ENCODE measurements at regions not wholly inside any gene's neighbourhood (a gene's known extent, or its start where the extent isn't known, plus 50 kb on each side); places are given as distances from the start of the nearest gene placed in this dataset.

DNA sequence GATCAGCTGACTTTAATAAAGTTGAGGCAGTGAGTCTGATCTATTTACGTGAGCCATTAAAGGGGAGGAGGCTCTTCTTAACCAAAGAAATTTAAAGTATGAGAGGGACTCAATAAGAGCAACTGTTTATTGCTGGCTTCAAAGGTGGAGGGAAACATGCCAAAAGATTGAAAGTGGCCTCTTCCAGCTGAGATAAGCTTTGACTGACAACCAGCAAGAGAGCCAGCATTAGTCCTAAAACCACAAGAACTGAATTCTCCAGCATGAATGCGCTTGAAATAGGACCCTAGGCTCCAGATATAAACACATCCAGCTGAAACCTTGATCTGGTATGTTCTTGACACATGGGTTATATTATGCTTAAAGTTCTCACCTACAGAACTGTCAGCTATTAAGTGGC is 123.1 kb upstream of the GJE1 start:
- no peak overlapping the region for H3K27ac ChIP-seq
- TF ChIP-seq, protein P1, sequence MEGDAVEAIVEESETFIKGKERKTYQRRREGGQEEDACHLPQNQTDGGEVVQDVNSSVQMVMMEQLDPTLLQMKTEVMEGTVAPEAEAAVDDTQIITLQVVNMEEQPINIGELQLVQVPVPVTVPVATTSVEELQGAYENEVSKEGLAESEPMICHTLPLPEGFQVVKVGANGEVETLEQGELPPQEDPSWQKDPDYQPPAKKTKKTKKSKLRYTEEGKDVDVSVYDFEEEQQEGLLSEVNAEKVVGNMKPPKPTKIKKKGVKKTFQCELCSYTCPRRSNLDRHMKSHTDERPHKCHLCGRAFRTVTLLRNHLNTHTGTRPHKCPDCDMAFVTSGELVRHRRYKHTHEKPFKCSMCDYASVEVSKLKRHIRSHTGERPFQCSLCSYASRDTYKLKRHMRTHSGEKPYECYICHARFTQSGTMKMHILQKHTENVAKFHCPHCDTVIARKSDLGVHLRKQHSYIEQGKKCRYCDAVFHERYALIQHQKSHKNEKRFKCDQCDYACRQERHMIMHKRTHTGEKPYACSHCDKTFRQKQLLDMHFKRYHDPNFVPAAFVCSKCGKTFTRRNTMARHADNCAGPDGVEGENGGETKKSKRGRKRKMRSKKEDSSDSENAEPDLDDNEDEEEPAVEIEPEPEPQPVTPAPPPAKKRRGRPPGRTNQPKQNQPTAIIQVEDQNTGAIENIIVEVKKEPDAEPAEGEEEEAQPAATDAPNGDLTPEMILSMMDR (IDR thresholded peaks at IDR 0.05), result no peak
- no peak for TF ChIP-seq ZFX (IDR thresholded peaks at IDR 0.05; ENCODE audit: borderline replicate concordance)

DNA sequence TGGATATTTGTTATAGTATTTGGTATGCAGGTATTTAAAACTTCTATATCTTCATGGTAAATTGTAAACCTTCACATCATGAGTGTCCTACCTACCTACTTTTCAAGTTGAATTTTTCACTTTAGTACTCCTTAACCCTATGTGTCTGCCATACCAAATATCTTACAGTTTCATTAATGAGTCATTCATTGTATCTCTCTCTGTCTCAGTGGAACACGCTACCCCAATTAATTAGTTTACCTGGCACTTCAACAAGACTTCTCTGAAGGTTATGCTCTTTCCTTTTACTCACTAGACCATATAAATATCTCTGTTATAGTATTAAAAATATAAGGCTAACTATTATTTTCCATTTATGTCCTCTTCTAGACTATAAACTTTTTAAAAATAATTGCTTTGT is 123.9 kb upstream of the GJE1 start:
- H3K27ac ChIP-seq, result no peak overlapping the region

DNA sequence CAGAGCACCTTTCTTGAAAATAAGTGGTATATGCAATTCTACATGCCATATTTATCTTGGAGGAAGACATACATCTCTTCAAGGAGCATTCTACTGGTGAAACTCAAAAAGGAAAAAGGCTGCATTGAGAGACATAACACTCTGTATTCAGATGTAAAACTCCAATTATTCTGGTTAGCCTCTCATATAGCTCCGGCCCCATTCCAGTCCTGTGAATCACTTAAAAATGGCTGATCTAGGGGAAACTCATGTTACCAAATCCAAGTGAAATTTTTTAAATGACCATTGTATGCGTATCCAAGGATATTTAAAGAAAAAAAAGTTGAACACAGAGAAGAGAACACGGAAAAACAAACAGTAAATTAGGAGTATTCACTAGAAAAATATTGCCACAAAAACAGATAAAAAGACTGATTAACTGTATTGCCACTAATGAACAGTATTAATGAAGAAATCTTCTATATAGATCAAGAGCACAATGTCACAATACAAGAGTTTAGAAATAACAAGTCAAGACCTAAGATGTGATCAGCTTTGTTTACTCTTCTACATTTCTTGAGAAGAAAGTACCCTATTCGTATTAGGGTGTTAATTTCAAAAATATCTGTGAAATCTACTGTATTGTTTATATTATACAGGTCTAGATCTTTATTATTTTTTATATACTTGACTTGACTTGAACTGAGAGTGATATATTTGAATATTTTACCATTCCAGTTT is 124.5 kb upstream of the GJE1 start:
- no peak overlapping the region for H3K27ac ChIP-seq
- TF ChIP-seq, protein P1 (IDR thresholded peaks at IDR 0.05), result no peak
- TF ChIP-seq ZFX (IDR thresholded peaks at IDR 0.05; ENCODE audit: borderline replicate concordance), result no peak

More for the DNA sequence above, 123.9 kb upstream of the GJE1 start:
- no peak for TF ChIP-seq ZFX (IDR thresholded peaks at IDR 0.05; ENCODE audit: borderline replicate concordance)
- TF ChIP-seq, protein P1 (IDR thresholded peaks at IDR 0.05), result no peak

DNA sequence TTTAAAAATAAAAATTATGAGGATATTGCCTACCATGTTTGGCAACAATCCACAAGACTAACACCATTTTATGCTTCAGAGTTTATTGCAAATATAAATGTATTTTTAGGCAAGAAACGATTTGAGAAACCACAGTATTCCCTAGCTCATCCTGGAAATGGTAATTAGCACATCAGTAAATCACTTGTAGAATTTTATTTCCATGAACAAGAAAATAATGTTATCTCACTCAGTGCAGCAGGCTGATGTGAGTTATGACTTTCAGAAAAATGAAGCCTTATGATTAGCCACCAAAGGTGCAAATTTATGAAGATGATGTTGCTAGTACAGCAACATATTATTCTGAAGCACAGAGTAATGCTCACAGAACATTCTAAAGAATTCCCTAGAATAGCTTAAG is 127.7 kb upstream of the GJE1 start:
- TF ChIP-seq, protein P1 (IDR thresholded peaks at IDR 0.05), result no peak
- TF ChIP-seq ZFX (IDR thresholded peaks at IDR 0.05; ENCODE audit: borderline replicate concordance), result no peak
- no peak overlapping the region for H3K27ac ChIP-seq

DNA sequence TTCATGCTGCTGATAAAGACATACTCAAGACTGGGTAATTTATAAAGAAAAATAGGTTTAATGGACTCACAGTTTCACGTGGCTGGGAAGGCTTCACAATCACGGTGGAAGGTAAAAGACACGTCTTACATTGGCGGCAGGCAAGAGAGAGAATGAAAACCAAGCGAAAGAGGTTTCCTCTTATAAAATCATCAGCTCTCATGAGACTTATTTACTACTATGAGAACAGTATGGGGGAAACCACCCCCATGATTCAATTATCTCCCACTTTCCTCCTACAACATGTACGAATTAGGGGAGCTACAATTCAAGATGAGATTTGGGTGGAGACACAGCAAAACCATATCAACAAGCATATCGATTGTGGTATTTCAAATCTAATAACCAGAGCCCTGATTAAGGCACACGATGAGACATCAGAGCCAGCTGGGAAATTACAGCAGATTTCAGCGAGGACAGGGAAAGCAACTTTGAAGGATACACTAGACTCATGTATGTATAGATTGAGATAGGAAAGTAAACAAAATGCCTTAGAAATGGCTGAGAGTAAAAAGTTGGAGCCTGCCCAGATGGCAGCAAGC is 129.8 kb upstream of the GJE1 start:
- TF ChIP-seq ZFX (IDR thresholded peaks at IDR 0.05; ENCODE audit: borderline replicate concordance), result no peak
- TF ChIP-seq, protein P1 (IDR thresholded peaks at IDR 0.05), result no peak

DNA sequence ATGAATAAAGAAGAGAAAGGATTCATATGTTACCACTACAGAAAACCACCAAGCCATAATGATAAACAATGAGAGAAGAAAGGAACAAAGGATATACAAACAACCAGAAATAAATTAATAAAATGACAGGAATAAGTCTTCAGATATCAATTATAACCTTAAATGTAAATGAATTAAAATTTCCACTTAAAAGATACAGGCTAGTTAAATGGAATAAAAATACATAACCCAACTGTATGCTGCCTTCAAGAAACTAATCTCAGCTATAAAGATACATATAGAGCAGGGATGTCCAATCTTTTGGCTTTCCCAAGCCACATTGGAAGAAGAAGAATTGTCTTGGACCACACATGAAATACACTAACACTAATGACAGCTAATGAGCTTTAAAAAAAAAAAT is 135.9 kb upstream of the GJE1 start:
- TF ChIP-seq, protein P1 (IDR thresholded peaks at IDR 0.05), result no peak
- TF ChIP-seq ZFX (IDR thresholded peaks at IDR 0.05; ENCODE audit: borderline replicate concordance), result no peak
- no peak overlapping the region for H3K27ac ChIP-seq

More for the DNA sequence above, 129.8 kb upstream of the GJE1 start:
- H3K27ac ChIP-seq, result no peak overlapping the region

DNA sequence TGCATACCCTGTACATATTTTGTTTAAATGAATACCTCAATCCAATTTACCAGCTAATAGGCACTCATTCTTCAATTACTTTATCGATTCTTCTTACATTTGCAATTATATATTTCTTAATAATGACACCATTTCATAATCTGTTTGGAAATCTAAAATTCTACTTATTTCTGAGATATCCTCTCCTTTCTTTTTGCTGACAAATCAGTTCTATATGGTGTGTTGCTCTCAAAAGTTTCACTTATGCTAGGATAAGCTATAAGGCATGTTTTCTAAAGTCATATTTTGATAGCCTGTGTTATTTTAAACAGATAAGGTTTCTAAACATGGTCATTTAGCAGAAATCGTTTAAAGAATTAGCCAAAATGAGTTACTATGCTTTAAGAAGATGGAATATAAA is 140.6 kb upstream of the GJE1 start:
- TF ChIP-seq, protein P1 (IDR thresholded peaks at IDR 0.05), result no peak
- no peak for TF ChIP-seq ZFX (IDR thresholded peaks at IDR 0.05; ENCODE audit: borderline replicate concordance)
- H3K27ac ChIP-seq, result no peak overlapping the region
